Thyroid gland (tissue), 4 donors: ENCODE measurements at regions not wholly inside any gene's neighbourhood (a gene's known extent, or its start where the extent isn't known, plus 50 kb on each side); places are given as distances from the start of the nearest gene placed in this dataset.

Source experiments
- DNase-seq, 2 donors: peaks; one replicate each; pipeline ENCODE4 v3.0.0-alpha.2; 2019
- H3K27ac ChIP-seq, 3 donors: fragments of 200-600 bp; sonication (generic); 1 replicate in 2 of 3; 2 replicates in 1 of 3; pipeline ENCODE4 v1.5.1; 2016 to 2019; ENCODE audit warnings: mild to moderate bottlenecking in 1 of 3, moderate library complexity in 1 of 3
- H3K27me3 ChIP-seq: fragments of 200-600 bp; sonication (generic); one replicate; pipeline ENCODE4 v1.5.1; 2019
- H3K36me3 ChIP-seq, 2 donors: fragments of 200-600 bp; sonication (generic); one replicate each; pipeline ENCODE4 v1.5.1; 2016 to 2019
- H3K4me1 ChIP-seq, 2 donors: fragments of 200-600 bp; sonication (generic); one replicate each; pipeline ENCODE4 v1.5.1; 2017 to 2019
- H3K4me3 ChIP-seq, 3 donors: fragments of 200-600 bp; sonication (generic); replicated peaks in 1 of 3; 1 replicate in 2 of 3; 2 replicates in 1 of 3; pipeline ENCODE4 v1.5.1; 2016; ENCODE audit warnings: mild to moderate bottlenecking in 1 of 3
- H3K9me3 ChIP-seq: fragments of 200-600 bp; sonication (generic); one replicate; pipeline ENCODE4 v1.5.1; 2017
- POLR2A ChIP-seq, 2 donors: fragments of 450-650 bp; IDR thresholded peaks; one replicate each; pipeline ENCODE4 v1.6.1; 2017; ENCODE audit warnings: antibody characterized with exemption in 2 of 2, mild to moderate bottlenecking in 2 of 2, moderate library complexity in 1 of 2
- WGBS, 2 donors: methylation state at CpG; one replicate each; pipeline ENCODE4 v1.1.5; 2017; 5-methylcytosine and 5-hydroxymethylcytosine counted together
- intact Hi-C: fragments of 100-400 bp; cut with DNase I; formaldehyde crosslinking; loops from one replicate; pipeline ENCODE4 v1.15.1; 2023
- TF ChIP-seq, protein P1 (sequence below), 6 experiments: fragments of 200-600 bp in 3 of 6; fragments of 450-650 bp in 3 of 6; sonication (generic) in 3 of 6; IDR thresholded peaks; one replicate each; pipeline ENCODE4 v1.5.1; 2016 to 2019; ENCODE audit warnings: antibody characterized with exemption in 6 of 6, mild to moderate bottlenecking in 2 of 6, inconsistent platforms in 1 of 6, moderate library complexity in 1 of 6

DNA sequence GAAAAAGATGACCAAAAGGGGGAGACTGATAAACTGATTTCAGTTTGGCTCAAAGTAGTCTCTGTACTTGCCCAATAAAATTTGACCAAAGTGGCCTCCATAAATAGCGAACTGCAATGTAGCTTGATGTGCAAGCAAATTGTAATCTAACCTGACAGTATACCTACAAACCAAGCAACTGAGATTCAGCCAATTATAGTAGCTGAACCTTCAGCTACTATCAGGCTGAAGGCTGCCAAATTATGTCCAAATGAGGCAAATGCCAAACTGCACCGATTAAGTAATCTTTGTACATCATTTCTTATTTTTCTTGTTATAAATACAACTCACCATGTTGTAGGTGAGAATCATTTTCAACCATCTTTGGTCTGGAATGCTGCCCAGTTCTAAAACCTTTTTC lies 390.6 kb downstream of the CDH9 start:
- TF ChIP-seq, protein P1, sequence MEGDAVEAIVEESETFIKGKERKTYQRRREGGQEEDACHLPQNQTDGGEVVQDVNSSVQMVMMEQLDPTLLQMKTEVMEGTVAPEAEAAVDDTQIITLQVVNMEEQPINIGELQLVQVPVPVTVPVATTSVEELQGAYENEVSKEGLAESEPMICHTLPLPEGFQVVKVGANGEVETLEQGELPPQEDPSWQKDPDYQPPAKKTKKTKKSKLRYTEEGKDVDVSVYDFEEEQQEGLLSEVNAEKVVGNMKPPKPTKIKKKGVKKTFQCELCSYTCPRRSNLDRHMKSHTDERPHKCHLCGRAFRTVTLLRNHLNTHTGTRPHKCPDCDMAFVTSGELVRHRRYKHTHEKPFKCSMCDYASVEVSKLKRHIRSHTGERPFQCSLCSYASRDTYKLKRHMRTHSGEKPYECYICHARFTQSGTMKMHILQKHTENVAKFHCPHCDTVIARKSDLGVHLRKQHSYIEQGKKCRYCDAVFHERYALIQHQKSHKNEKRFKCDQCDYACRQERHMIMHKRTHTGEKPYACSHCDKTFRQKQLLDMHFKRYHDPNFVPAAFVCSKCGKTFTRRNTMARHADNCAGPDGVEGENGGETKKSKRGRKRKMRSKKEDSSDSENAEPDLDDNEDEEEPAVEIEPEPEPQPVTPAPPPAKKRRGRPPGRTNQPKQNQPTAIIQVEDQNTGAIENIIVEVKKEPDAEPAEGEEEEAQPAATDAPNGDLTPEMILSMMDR (IDR thresholded peaks at IDR 0.05), result no peak
- TF ChIP-seq POLR2A (IDR thresholded peaks at IDR 0.05), result no peak
- intact Hi-C loops, result no loop called here
- 85 to 88% methylated on average over 2 of the region's 2 CpGs for WGBS, 2 donors

DNA sequence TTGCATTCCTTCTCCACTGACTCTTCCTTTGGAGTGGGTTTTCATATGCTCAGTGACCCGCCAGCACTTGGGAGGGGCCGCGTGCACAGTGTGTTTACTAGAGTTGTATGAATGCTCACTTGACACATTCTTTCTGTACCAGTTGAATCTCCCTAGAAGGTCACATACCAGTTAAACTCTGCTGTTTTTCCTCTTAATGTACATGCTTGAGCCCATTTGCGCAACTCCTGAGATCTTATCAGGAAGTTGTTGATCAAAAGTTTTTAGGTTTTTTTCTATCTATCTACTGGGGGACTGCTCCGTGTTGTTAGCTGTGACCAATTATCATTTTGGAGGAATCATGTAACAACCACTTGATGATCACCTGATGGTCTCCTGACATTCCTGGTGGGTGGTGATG lies 392.7 kb downstream of the CDH9 start:
- 76 to 77% methylated on average over 5 of the region's 5 CpGs for WGBS, 2 donors
- no peaks in the 10 kb centered on the region for H3K36me3 ChIP-seq
- no peak for TF ChIP-seq POLR2A (IDR thresholded peaks at IDR 0.05)
- TF ChIP-seq, protein P1 (IDR thresholded peaks at IDR 0.05), result no peak
- no peaks in the 10 kb centered on the region for H3K4me1 ChIP-seq
- H3K9me3 ChIP-seq, result no peaks in the 10 kb centered on the region
- no peak overlapping the region for H3K4me3 ChIP-seq
- no peak for DNase-seq
- intact Hi-C loops, result no loop called here
- H3K27ac ChIP-seq, result no peak overlapping the region
- H3K27me3 ChIP-seq, result no peaks in the 10 kb centered on the region

More for the DNA sequence above, 390.6 kb downstream of the CDH9 start:
- Histone ChIP-seq H3K36me3 (no peaks in the 10 kb centered on the region), H3K9me3 (no peaks in the 10 kb centered on the region), H3K4me1 (no peaks in the 10 kb centered on the region), H3K27ac (no peak overlapping the region), H3K27me3 (no peaks in the 10 kb centered on the region), H3K4me3 (no peak overlapping the region)
- no peak for DNase-seq

DNA sequence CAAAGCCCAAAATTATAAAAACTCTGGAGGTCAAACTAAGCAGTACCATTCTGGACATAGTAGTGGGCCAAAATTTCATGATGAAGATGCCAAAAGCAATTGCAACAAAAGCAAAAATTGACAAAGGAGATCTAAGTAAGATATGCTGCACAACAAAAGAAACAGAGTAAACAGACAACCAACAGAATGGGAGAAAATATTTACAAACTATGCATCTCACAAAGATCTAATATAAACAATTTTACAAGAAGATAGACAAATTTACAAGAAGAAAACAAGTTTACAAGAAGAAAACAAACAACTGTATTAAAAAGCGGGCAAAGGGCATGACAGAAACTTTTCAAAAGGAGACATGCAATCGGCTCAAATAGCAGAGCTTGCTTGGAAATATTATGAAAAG lies 396.9 kb downstream of the CDH9 start:
- intact Hi-C loops, result no loop called here
- 86 to 89% methylated on average over 2 of the region's 2 CpGs for WGBS, 2 donors
- no peaks in the 10 kb centered on the region for H3K9me3 ChIP-seq
- no peak for TF ChIP-seq POLR2A (IDR thresholded peaks at IDR 0.05)
- TF ChIP-seq, protein P1 (IDR thresholded peaks at IDR 0.05), result no peak
- H3K36me3 ChIP-seq, result no peaks in the 10 kb centered on the region
- H3K27ac ChIP-seq, result no peak overlapping the region
- no peak overlapping the region for H3K4me3 ChIP-seq
- DNase-seq, result no peak
- H3K27me3 ChIP-seq, result no peaks in the 10 kb centered on the region
- H3K4me1 ChIP-seq, result no peaks in the 10 kb centered on the region

DNA sequence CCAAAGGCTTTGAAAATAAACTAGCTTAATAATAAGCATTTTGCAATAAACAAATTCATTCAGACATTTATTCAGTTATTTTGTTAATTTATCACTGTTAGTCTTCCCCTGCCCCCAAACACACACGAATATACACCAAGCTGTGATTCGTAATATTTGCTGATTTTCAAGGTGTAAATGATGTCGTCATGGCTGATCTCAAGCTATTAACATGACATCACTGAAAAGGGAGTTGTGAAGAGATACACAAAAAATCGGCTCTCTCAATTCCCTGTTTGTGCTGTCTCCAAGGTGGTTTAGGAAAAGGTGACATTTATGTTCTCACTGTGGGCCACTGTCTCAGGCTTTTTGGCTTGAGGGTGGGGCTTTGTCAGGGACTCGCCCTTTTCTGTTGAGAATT lies 413.3 kb downstream of the CDH9 start:
- intact Hi-C loops, result no loop called here
- WGBS, 2 donors, result 71 to 76% methylated on average over 5 of the region's 5 CpGs
- no peak overlapping the region for H3K27ac ChIP-seq
- H3K27me3 ChIP-seq, result no peaks in the 10 kb centered on the region
- no peaks in the 10 kb centered on the region for H3K36me3 ChIP-seq
- TF ChIP-seq, protein P1 (IDR thresholded peaks at IDR 0.05), result no peak
- TF ChIP-seq POLR2A (IDR thresholded peaks at IDR 0.05), result no peak
- no peaks in the 10 kb centered on the region for H3K4me1 ChIP-seq
- H3K9me3 ChIP-seq, result no peaks in the 10 kb centered on the region
- no peak overlapping the region for H3K4me3 ChIP-seq
- no peak for DNase-seq

DNA sequence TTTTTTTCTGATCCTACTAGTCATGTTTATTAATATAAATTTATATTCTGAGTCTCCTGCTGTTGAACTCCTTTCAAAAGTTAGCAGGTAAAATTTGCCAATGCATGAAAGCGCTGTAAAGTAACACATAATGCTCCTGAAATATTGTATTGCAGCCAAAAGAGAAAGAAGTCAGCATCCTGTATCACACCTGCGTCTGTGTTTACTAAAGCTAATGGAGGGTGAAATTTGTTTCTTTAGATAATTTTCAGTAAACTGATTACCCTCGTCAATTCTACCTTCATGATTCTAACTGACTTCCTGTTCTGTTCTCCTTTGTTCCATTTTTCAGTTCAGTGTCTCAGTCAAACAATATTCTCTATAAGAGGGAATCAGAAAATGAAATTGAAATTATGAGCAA lies 415.4 kb downstream of the CDH9 start:
- intact Hi-C loops, result no loop called here
- DNase-seq, result no peak
- TF ChIP-seq, protein P1 (IDR thresholded peaks at IDR 0.05), result no peak
- no peak for TF ChIP-seq POLR2A (IDR thresholded peaks at IDR 0.05)
- H3K4me3 ChIP-seq, result no peak overlapping the region
- no peaks in the 10 kb centered on the region for H3K36me3 ChIP-seq
- H3K4me1 ChIP-seq, result no peaks in the 10 kb centered on the region
- no peak overlapping the region for H3K27ac ChIP-seq
- H3K9me3 ChIP-seq, result no peaks in the 10 kb centered on the region
- WGBS, 2 donors, result 59 to 62% methylated on average over 3 of the region's 3 CpGs
- no peaks in the 10 kb centered on the region for H3K27me3 ChIP-seq
